HG03097 (cell line): ENCODE measurements at regions not wholly inside any gene's neighbourhood (a gene's known extent, or its start where the extent isn't known, plus 50 kb on each side); places are given as distances from the start of the nearest gene placed in this dataset.

Experiments used
- ATAC-seq: cut with Tn5 transposase; IDR thresholded peaks from one replicate; pipeline ENCODE4 v1.9.1; 2021; ENCODE audit not compliant: unreplicated experiment, low FRiP score

DNA sequence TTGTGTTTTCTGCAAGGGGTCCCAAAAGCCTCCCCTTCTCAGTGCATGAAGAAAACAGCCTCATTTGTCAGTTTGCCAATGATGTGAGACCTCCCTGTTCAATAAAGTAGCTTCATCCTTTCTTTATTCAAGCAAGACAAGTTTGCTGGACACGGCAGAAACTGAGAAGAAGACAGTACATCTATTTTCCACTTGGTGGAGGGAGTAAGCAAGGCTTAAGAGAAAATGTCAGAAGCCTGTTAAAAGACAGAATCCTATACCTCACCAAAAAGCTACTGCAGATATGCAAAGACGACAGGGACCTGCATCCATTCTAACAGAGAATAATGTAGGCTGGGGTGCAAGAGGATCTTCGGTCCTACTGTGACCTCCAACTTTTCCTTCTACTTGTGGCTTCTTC lies 506.8 kb upstream of the VRK2 start:
- ATAC-seq = no peak

GRCh38 chr2:57542081-57542480 lies 504.5 kb upstream of the VRK2 start:
- ATAC-seq = no peak

GRCh38 chr2:57543211-57543610 lies 503.4 kb upstream of the VRK2 start:
- ATAC-seq = no peak

- no peak for ATAC-seq
Measured at GRCh38 chr2:57544624-57545023, 502.0 kb upstream of the VRK2 start.

GRCh38 chr2:57546478-57546877 lies 500.1 kb upstream of the VRK2 start:
- ATAC-seq = no peak

GRCh38 chr2:57549642-57550102 lies 496.9 kb upstream of the VRK2 start:
- peak; percentile 52 for ATAC-seq

DNA sequence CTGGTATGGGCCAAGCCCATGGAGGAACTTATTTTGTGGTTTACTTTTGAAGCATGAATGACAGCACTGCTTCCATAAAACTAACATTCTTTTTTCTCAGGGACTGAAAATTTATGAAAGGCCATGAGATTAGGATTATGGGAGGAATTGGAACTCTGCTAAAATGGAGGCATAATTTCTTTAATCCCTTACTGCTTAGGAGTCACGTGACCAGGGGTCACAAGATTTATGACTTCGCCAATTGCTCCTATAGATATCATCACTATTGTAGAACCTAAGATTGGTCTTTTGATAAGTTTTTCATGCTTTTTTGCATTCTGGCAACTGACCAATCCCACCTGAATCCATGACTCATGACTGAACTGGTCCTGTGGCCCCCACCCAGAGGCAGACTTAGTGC lies 495.7 kb upstream of the VRK2 start:
- ATAC-seq = no peak

DNA sequence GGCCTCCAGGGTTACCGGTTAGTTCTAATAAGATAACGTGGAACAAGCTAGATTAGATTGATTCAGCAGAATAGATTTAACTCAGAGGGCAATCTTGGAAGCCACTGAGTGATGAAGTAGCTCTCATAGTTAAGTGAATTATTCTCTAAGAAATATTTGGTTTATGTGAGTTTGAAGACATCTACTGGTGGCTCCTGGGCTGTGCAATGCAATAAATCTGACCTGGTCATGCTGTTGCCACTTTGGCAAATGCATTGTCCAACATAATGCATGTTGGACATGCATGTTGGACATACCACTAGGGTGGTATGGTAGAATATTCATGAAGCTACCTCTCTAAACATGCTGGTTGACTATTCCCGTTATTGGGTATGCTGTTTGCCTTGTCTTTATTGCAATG lies 493.7 kb upstream of the VRK2 start:
- ATAC-seq = no peak

GRCh38 chr2:57554348-57554747 lies 492.3 kb upstream of the VRK2 start:
- ATAC-seq = no peak

- ATAC-seq = no peak
Measured at GRCh38 chr2:57558312-57558711, 488.3 kb upstream of the VRK2 start.

DNA sequence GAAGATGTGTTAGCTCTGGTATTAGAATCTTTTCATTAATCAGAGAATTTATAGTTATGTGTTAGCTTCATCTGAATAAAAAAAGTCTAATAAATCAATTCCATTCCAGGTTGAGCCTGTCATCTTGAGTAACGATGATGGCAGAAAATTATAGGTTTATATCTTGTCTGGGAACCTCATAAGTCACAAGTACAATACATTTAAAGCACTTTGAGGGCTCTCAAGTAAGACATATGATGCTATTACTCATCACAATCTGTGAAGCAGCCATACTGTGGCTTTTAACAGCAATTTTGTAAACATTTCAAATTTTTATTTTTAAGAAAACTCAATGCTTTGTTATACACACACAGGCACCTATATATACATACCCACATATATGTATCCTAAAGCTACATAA lies 484.1 kb upstream of the VRK2 start:
- no peak for ATAC-seq

GRCh38 chr2:57563015-57563414 lies 483.6 kb upstream of the VRK2 start:
- ATAC-seq = no peak

GRCh38 chr2:57567245-57567644 lies 479.4 kb upstream of the VRK2 start:
- no peak for ATAC-seq

- no peak for ATAC-seq
Measured at GRCh38 chr2:57569396-57569795, 477.2 kb upstream of the VRK2 start.

DNA sequence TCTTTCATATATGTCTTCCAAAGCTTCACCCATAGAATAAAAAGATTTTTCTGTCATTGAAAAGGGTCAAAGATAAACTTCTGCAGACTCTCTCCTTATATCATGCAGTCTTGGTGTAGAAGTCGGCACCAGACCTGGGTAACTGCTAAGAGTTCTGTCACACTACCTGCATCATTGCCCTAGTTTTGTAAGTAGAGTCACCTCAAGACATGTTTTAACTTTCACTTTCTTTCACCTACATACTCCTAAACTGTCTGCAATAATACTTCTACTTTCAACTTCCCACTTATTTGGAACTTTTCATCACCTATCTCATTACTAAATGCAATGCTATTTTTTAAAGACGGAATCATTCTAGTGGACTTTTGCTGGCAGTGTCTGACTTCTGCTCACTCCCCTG lies 475.6 kb upstream of the VRK2 start:
- no peak for ATAC-seq

DNA sequence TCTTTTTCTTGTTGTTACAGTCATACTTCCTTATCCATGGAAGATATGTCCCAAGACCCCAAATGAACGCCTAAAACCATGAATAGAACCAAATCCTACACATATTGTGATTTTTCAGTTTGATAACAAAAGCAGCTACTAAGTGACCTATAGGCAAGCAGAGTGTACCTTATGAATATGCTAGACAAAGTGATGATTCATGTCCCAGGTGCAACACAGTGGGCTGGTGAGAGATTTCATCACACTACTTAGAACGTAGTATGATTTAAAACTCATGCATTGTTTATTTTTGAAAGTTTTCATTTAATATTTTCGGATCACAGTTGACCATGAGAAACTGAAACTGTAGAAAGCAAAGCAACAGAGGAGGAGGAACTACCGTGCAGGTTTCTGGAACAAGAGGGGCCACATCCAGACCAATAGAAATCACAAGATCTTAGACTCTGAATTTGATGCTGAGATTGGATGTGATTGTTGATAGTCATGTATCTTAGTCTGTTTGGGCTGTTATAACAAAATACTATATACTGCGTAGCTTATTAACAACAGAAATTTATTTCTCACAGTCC lies 470.8 kb upstream of the VRK2 start:
- no peak for ATAC-seq

DNA sequence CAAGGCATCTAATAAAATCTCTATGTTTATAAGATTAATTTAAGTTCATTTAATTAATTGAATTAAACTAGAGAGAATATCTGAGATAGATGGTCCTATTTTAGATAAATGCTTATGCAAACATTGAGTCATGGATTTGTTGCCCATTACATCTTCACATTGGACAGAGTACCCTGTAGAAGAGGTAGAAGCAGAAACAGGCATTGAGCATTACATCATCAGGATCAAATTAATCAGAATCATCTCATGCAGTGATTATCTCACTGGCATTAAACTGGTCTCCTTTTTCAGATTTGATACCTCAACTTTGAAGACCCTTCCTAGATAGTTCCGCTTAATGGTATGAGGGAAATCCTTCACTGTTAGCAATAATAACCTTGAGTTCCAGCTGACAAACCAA lies 469.6 kb upstream of the VRK2 start:
- no peak for ATAC-seq

GRCh38 chr2:57597940-57598339 lies 448.7 kb upstream of the VRK2 start:
- no peak for ATAC-seq

GRCh38 chr2:57598551-57598950 lies 448.1 kb upstream of the VRK2 start:
- no peak for ATAC-seq

DNA sequence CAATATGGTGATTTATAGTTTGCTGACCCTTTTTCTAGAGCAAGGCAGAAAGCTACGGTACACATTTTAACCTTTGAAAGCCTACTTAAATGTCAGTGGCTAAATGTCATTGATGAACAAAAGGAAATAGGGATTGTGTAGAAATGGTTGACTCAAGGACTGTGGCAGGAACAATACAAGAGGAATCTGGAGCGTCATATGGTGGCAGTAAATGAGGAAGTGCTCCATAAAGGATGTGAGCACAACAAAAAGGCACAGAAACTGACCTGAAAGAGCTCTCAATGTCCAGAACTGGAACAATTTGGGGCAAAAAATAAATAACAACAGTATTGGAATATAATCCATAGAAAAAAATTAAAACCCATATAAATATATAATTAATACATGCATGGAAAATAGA lies 443.9 kb upstream of the VRK2 start:
- no peak for ATAC-seq

- ATAC-seq = no peak
Measured at GRCh38 chr2:57614988-57615387, 431.6 kb upstream of the VRK2 start.

DNA sequence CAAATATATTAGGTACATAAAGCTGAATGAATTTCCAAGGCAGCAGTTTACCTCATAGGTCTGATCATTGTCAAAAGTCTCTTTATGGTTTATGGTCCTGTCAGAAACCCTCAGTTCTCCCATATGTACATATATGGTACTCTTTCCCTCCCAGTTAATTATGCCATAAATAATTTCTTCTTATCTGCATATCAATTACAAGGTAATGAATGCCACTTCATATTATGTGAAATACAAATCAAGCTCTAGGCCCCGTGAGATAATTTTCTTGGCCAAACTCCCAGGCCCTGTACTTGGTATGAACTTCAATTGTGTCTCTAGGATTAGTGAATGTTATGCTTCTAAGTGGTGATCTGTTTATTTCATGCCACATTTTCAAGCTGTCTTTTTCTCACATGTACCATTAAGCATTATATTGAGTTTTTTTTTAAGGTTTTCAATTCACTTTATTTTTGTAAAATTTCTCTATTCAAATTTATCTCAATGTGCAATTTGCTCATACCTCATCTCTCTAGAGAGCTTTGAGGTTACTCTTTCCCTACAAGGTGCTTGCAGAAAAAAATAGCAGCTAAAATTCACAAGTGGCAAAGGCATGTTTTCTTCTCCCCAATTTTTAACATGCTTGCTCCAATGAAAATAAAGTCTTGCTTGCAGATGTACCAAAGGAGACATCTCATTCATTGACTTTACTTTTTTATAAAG lies 430.6 kb upstream of the VRK2 start:
- no peak for ATAC-seq

- no peak for ATAC-seq
Measured at GRCh38 chr2:57617318-57617717, 429.3 kb upstream of the VRK2 start.
